ENCODE measurements at regions not wholly inside any gene's neighbourhood (a gene's known extent, or its start where the extent isn't known, plus 50 kb on each side); places are given as distances from the start of the nearest gene placed in this dataset.

- H3K4me1 Mint-ChIP-seq (ENCODE audit: low read depth, unreplicated experiment) = no peaks in the 10 kb centered on the region
- H3K36me3 Mint-ChIP-seq (ENCODE audit: insufficient read depth, unreplicated experiment) = no peaks in the 10 kb centered on the region
- intact Hi-C loops (cut with micrococcal nuclease; ENCODE audit: unreplicated experiment) = no loop called here
- H3K9me3 ChIP-seq = peaks cover 3% of the 10 kb centered on the region; the same call in 1 of the 2 replicates
- no peak overlapping the region for H3K27ac Mint-ChIP-seq (ENCODE audit: unreplicated experiment)
- no peaks in the 10 kb centered on the region for H3K36me3 ChIP-seq (ENCODE audit: control insufficient read depth, insufficient read depth, low read length)
- no TSS peak for BruUV-seq (replicated peaks)
- no peaks in the 10 kb centered on the region for H3K9me3 Mint-ChIP-seq (ENCODE audit: unreplicated experiment)
- DNase-seq = no peak
- H3K4me1 ChIP-seq = no peaks in the 10 kb centered on the region
- no peaks in the 10 kb centered on the region for H3K27me3 ChIP-seq (replicated peaks; ENCODE audit: control insufficient read depth, insufficient read depth, low read length)
- H3K4me3 Mint-ChIP-seq (ENCODE audit: unreplicated experiment) = no peak overlapping the region
- H3K27me3 Mint-ChIP-seq (ENCODE audit: insufficient read depth, unreplicated experiment) = no peaks in the 10 kb centered on the region
- POLR2A ChIA-PET = no interaction called here
- CTCF ChIA-PET = no interaction called here
- no peak for TF ChIP-seq CTCF (IDR thresholded peaks at IDR 0.05; ENCODE audit: insufficient read depth in 1 of 2, low read depth in 1 of 2, low read length in 1 of 2, severe bottlenecking in 1 of 2, unreplicated experiment in 1 of 2)
- H3K4me3 ChIP-seq (ENCODE audit: low read depth, low read length) = no peak overlapping the region
These were observed 88.7 kb upstream of the TMEFF2 start for GRCh38 chr2:192283450-192283849.

- Histone ChIP-seq H3K36me3 (ENCODE audit: control insufficient read depth, insufficient read depth, low read length) (no peaks in the 10 kb centered on the region), H3K4me1 (no peaks in the 10 kb centered on the region), H3K9me3 (no peaks in the 10 kb centered on the region), H3K4me3 (ENCODE audit: low read depth, low read length) (no peak overlapping the region), H3K27me3 (replicated peaks; ENCODE audit: control insufficient read depth, insufficient read depth, low read length) (no peaks in the 10 kb centered on the region)
- intact Hi-C loops (cut with micrococcal nuclease; ENCODE audit: unreplicated experiment) = no loop called here
- ChIA-PET CTCF (no interaction called here), POLR2A (no interaction called here)
- TF ChIP-seq CTCF (IDR thresholded peaks at IDR 0.05; ENCODE audit: insufficient read depth in 1 of 2, low read depth in 1 of 2, low read length in 1 of 2, severe bottlenecking in 1 of 2, unreplicated experiment in 1 of 2) = no peak
- no peak overlapping the region for H3K4me3 Mint-ChIP-seq (ENCODE audit: unreplicated experiment)
- H3K9me3 Mint-ChIP-seq (ENCODE audit: unreplicated experiment) = no peaks in the 10 kb centered on the region
- H3K4me1 Mint-ChIP-seq (ENCODE audit: low read depth, unreplicated experiment) = no peaks in the 10 kb centered on the region
- no peaks in the 10 kb centered on the region for H3K36me3 Mint-ChIP-seq (ENCODE audit: insufficient read depth, unreplicated experiment)
- no peak for DNase-seq
- H3K27me3 Mint-ChIP-seq (ENCODE audit: insufficient read depth, unreplicated experiment) = peaks cover 3% of the 10 kb centered on the region
- no peak overlapping the region for H3K27ac Mint-ChIP-seq (ENCODE audit: unreplicated experiment)
- BruUV-seq (replicated peaks) = no TSS peak
These were observed 84.0 kb upstream of the TMEFF2 start for GRCh38 chr2:192278701-192279100.

- no peaks in the 10 kb centered on the region for H3K9me3 ChIP-seq
- no peaks in the 10 kb centered on the region for H3K4me1 Mint-ChIP-seq (ENCODE audit: low read depth, unreplicated experiment)
- no peak overlapping the region for H3K27ac Mint-ChIP-seq (ENCODE audit: unreplicated experiment)
- H3K4me1 ChIP-seq = no peaks in the 10 kb centered on the region
- H3K27me3 Mint-ChIP-seq (ENCODE audit: insufficient read depth, unreplicated experiment) = peaks cover 3% of the 10 kb centered on the region
- DNase-seq = no peak
- no peaks in the 10 kb centered on the region for H3K27me3 ChIP-seq (replicated peaks; ENCODE audit: control insufficient read depth, insufficient read depth, low read length)
- no TSS peak for BruUV-seq (replicated peaks)
- H3K4me3 Mint-ChIP-seq (ENCODE audit: unreplicated experiment) = no peak overlapping the region
- ChIA-PET CTCF (no interaction called here), POLR2A (no interaction called here)
- TF ChIP-seq CTCF (IDR thresholded peaks at IDR 0.05; ENCODE audit: insufficient read depth in 1 of 2, low read depth in 1 of 2, low read length in 1 of 2, severe bottlenecking in 1 of 2, unreplicated experiment in 1 of 2) = no peak
- no peaks in the 10 kb centered on the region for H3K9me3 Mint-ChIP-seq (ENCODE audit: unreplicated experiment)
- intact Hi-C loops (cut with micrococcal nuclease; ENCODE audit: unreplicated experiment) = no loop called here
- no peaks in the 10 kb centered on the region for H3K36me3 Mint-ChIP-seq (ENCODE audit: insufficient read depth, unreplicated experiment)
- no peaks in the 10 kb centered on the region for H3K36me3 ChIP-seq (ENCODE audit: control insufficient read depth, insufficient read depth, low read length)
- no peak overlapping the region for H3K4me3 ChIP-seq (ENCODE audit: low read depth, low read length)
These were observed 82.9 kb upstream of the TMEFF2 start for GRCh38 chr2:192277494-192278109.
